Caco-2 (cell line): ENCODE measurements at regions not wholly inside any gene's neighbourhood (a gene's known extent, or its start where the extent isn't known, plus 50 kb on each side); places are given as distances from the start of the nearest gene placed in this dataset.

Experiments
- BruUV-seq: library from RNA; stranded (reverse); fragments of 400-500 nt; replicated peaks from 2 replicates; lab custom pipeline; 2021; lab: Mats Ljungman, UMichigan
- CTCF ChIA-PET: fragments of 300-600 bp; sonication (Branson Sonifier 250); formaldehyde crosslinking; loops from one replicate; lab custom pipeline; 2022; ENCODE audit warnings: antibody characterized with exemption; lab: Charles Lee
- POLR2A ChIA-PET: fragments of 300-600 bp; sonication (Branson Sonifier 250); formaldehyde crosslinking; loops from one replicate; lab custom pipeline; 2022; ENCODE audit warnings: antibody characterized with exemption; lab: Charles Lee
- DNase-seq, 2 experiments: peaks; one replicate each; pipeline versions ENCODE4 v3.0.0 to v3.0.0-alpha.2; 2020 to 2022
- H3K27me3 ChIP-seq: replicated peaks from 2 replicates; pipeline ENCODE4 v1.6.0; 2011; ENCODE audit warnings: low read length; ENCODE audit not compliant: control insufficient read depth, insufficient read depth
- H3K36me3 ChIP-seq: 2 replicates; pipeline ENCODE4 v1.5.1; 2011; ENCODE audit warnings: low read length; ENCODE audit not compliant: control insufficient read depth, insufficient read depth
- H3K4me1 ChIP-seq: fragments of 250-450 bp; sonication (Bioruptor Pico); 2 replicates; pipeline ENCODE4 v1.5.1; 2020; ENCODE audit warnings: mild to moderate bottlenecking
- H3K4me3 ChIP-seq: 2 replicates; pipeline ENCODE4 v1.5.1; 2011; ENCODE audit warnings: low read depth, mild to moderate bottlenecking, control low read depth, low read length
- H3K9me3 ChIP-seq: fragments of 250-450 bp; sonication (Bioruptor Pico); 2 replicates; pipeline ENCODE4 v1.5.1; 2020; ENCODE audit warnings: mild to moderate bottlenecking, moderate library complexity
- H3K27ac Mint-ChIP-seq: one replicate; pipeline ENCODE4 v1.8.0; 2022; ENCODE audit warnings: mixed read lengths; ENCODE audit not compliant: unreplicated experiment
- H3K27me3 Mint-ChIP-seq: one replicate; pipeline ENCODE4 v1.8.0; 2022; ENCODE audit warnings: mixed read lengths; ENCODE audit not compliant: insufficient read depth, unreplicated experiment
- H3K36me3 Mint-ChIP-seq: one replicate; pipeline ENCODE4 v1.8.0; 2022; ENCODE audit warnings: mild to moderate bottlenecking, mixed read lengths; ENCODE audit not compliant: insufficient read depth, unreplicated experiment
- H3K4me1 Mint-ChIP-seq: one replicate; pipeline ENCODE4 v1.8.0; 2022; ENCODE audit warnings: low read depth, mixed read lengths; ENCODE audit not compliant: unreplicated experiment
- H3K4me3 Mint-ChIP-seq: one replicate; pipeline ENCODE4 v1.8.0; 2022; ENCODE audit warnings: mild to moderate bottlenecking, moderate library complexity, mixed read lengths; ENCODE audit not compliant: unreplicated experiment
- H3K9me3 Mint-ChIP-seq: one replicate; pipeline ENCODE4 v1.8.0; 2022; ENCODE audit warnings: mixed read lengths; ENCODE audit not compliant: unreplicated experiment
- intact Hi-C: fragments of 100-400 bp; cut with micrococcal nuclease; formaldehyde crosslinking; loops from one replicate; pipeline ENCODE4 v1.10.0; 2022; ENCODE audit not compliant: unreplicated experiment
- TF ChIP-seq, protein P1 (sequence below), 2 experiments: fragments of 200-600 bp in 1 of 2; IDR thresholded peaks; 1 replicate in 1 of 2; 2 replicates in 1 of 2; pipeline versions ENCODE4 v1.5.1 to v1.8.0; 2011 to 2022; ENCODE audit warnings: antibody characterized with exemption in 1 of 2, control low read depth in 1 of 2, inconsistent platforms in 1 of 2, low read depth in 1 of 2, low read length in 1 of 2, mild to moderate bottlenecking in 1 of 2, moderate library complexity in 1 of 2; ENCODE audit not compliant: insufficient read depth in 1 of 2, severe bottlenecking in 1 of 2, unreplicated experiment in 1 of 2

DNA sequence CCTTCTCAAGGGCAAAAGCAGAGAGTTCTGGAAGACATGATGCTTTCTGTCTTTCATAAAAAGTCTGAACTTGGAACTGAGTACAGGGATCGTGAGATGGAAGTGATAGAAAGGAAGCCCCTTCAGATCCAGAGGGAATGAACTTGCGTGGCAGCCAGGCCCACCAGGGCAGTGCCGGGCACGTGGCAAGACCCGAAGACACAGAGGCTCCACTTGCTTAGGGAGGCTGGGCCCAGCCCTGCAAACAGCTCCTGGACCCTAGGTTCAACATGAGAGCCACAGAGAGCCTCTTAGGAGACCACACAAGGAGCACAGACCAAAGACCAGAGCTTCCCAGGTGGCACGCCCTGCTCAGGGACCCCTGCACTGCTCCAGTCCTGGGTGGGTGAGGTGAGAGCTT, 155.4 kb upstream of the SMIM21 start:
- DNase-seq: no peak
- no peaks in the 10 kb centered on the region for H3K4me1 ChIP-seq
- intact Hi-C loops: no loop called here
- no peaks in the 10 kb centered on the region for H3K9me3 Mint-ChIP-seq
- ChIA-PET CTCF (no interaction called here), POLR2A (no interaction called here)
- H3K4me3 Mint-ChIP-seq: no peak overlapping the region
- BruUV-seq: no TSS peak
- TF ChIP-seq, protein P1, sequence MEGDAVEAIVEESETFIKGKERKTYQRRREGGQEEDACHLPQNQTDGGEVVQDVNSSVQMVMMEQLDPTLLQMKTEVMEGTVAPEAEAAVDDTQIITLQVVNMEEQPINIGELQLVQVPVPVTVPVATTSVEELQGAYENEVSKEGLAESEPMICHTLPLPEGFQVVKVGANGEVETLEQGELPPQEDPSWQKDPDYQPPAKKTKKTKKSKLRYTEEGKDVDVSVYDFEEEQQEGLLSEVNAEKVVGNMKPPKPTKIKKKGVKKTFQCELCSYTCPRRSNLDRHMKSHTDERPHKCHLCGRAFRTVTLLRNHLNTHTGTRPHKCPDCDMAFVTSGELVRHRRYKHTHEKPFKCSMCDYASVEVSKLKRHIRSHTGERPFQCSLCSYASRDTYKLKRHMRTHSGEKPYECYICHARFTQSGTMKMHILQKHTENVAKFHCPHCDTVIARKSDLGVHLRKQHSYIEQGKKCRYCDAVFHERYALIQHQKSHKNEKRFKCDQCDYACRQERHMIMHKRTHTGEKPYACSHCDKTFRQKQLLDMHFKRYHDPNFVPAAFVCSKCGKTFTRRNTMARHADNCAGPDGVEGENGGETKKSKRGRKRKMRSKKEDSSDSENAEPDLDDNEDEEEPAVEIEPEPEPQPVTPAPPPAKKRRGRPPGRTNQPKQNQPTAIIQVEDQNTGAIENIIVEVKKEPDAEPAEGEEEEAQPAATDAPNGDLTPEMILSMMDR (IDR thresholded peaks at IDR 0.05; ENCODE audit: insufficient read depth in 1 of 2, low read depth in 1 of 2, low read length in 1 of 2, severe bottlenecking in 1 of 2, unreplicated experiment in 1 of 2): no peak
- no peaks in the 10 kb centered on the region for H3K27me3 ChIP-seq
- no peaks in the 10 kb centered on the region for H3K36me3 ChIP-seq
- H3K36me3 Mint-ChIP-seq: no peaks in the 10 kb centered on the region
- no peaks in the 10 kb centered on the region for H3K9me3 ChIP-seq
- H3K4me3 ChIP-seq: no peak overlapping the region
- no peaks in the 10 kb centered on the region for H3K4me1 Mint-ChIP-seq
- peaks cover 5% of the 10 kb centered on the region for H3K27me3 Mint-ChIP-seq
- no peak overlapping the region for H3K27ac Mint-ChIP-seq

DNA sequence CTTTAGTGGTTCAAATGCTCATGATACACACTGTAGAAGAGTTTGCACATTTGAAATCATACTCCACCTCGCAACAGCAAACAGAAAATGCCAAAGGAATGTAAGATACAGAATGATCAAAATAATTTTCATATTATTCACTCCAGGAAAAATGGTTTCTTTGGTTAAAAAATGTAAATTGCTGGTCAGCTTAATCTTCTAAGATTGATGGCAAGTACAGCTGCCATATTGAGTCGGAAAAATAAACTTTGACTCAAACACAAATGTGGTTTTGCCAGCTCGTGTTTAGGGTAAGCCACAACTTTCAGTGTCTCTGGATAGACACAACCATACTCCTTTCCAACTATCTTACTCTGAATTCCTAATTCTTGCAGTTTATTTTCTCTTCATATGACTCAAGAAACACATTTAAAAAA, 154.9 kb upstream of the SMIM21 start:
- no peaks in the 10 kb centered on the region for H3K9me3 ChIP-seq
- no peaks in the 10 kb centered on the region for H3K27me3 ChIP-seq
- DNase-seq: no peak
- peaks cover 5% of the 10 kb centered on the region for H3K27me3 Mint-ChIP-seq
- TF ChIP-seq, protein P1 (IDR thresholded peaks at IDR 0.05; ENCODE audit: insufficient read depth in 1 of 2, low read depth in 1 of 2, low read length in 1 of 2, severe bottlenecking in 1 of 2, unreplicated experiment in 1 of 2): no peak
- CTCF ChIA-PET: no interaction called here
- no peaks in the 10 kb centered on the region for H3K4me1 ChIP-seq
- no peak overlapping the region for H3K4me3 ChIP-seq
- H3K36me3 ChIP-seq: no peaks in the 10 kb centered on the region
- POLR2A ChIA-PET: no interaction called here
- no peaks in the 10 kb centered on the region for H3K9me3 Mint-ChIP-seq
- H3K4me1 Mint-ChIP-seq: no peaks in the 10 kb centered on the region
- H3K27ac Mint-ChIP-seq: no peak overlapping the region
- H3K4me3 Mint-ChIP-seq: no peak overlapping the region
- BruUV-seq: no TSS peak
- H3K36me3 Mint-ChIP-seq: no peaks in the 10 kb centered on the region
- intact Hi-C loops: no loop called here

DNA sequence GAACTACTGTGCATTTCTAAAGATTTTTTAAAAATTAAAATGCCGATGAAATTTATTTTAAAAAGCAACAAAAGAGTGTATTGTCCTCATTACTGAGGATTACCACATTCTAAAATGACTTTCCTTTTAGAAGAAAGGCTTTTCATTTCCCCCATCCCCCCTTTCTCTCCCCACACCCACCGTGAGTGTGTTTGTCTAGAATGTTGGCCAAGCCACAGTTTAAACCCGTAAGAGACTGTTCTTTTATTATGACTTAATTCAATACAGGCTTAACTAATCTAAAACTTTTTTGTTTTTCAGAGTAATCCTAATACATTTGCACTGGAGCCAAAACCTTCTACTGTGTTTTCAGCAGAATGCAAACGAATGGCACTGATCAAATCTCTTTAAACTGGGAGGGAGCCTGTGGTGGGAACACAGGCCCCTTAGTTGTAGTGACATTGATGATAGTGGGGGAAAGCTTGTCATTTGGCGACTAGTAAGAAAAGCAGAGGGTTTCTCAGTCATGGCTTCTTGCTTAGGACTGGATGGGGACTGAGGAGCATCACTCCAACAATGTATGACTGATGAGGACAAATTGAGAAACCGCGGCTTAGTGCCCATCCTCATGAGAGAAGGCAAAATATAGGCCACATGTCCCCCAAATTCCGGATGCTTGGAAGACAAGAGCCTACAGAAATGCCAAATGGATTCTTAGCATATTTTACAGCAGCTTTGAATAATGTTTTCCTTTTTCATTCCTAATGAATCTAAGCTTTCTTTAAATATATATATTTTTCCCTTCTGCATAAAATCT, 154.0 kb upstream of the SMIM21 start:
- Mint-ChIP-seq H3K27me3 (peaks cover 5% of the 10 kb centered on the region), H3K4me3 (no peak overlapping the region), H3K27ac (no peak overlapping the region), H3K4me1 (no peaks in the 10 kb centered on the region), H3K9me3 (no peaks in the 10 kb centered on the region), H3K36me3 (no peaks in the 10 kb centered on the region)
- Histone ChIP-seq H3K4me1 (no peaks in the 10 kb centered on the region), H3K27me3 (no peaks in the 10 kb centered on the region), H3K4me3 (no peak overlapping the region), H3K9me3 (no peaks in the 10 kb centered on the region), H3K36me3 (no peaks in the 10 kb centered on the region)
- CTCF ChIA-PET: no interaction called here
- TF ChIP-seq, protein P1 (IDR thresholded peaks at IDR 0.05; ENCODE audit: insufficient read depth in 1 of 2, low read depth in 1 of 2, low read length in 1 of 2, severe bottlenecking in 1 of 2, unreplicated experiment in 1 of 2): no peak
- POLR2A ChIA-PET: no interaction called here
- DNase-seq: no peak
- intact Hi-C loops: no loop called here
- no TSS peak for BruUV-seq
